HG02938 (cell line): ENCODE measurements at regions not wholly inside any gene's neighbourhood (a gene's known extent, or its start where the extent isn't known, plus 50 kb on each side); places are given as distances from the start of the nearest gene placed in this dataset.

Experiments used
- ATAC-seq: cut with Tn5 transposase; IDR thresholded peaks from one replicate; pipeline ENCODE4 v1.9.1; 2021; ENCODE audit warnings: mild to moderate bottlenecking, moderate library complexity; ENCODE audit not compliant: unreplicated experiment

- ATAC-seq = no peak
Observed at GRCh38 chr11:45446998-45447397, 160.9 kb upstream of the SYT13 start.

- no peak for ATAC-seq
Observed at GRCh38 chr11:45446434-45446833, 160.3 kb upstream of the SYT13 start.

DNA sequence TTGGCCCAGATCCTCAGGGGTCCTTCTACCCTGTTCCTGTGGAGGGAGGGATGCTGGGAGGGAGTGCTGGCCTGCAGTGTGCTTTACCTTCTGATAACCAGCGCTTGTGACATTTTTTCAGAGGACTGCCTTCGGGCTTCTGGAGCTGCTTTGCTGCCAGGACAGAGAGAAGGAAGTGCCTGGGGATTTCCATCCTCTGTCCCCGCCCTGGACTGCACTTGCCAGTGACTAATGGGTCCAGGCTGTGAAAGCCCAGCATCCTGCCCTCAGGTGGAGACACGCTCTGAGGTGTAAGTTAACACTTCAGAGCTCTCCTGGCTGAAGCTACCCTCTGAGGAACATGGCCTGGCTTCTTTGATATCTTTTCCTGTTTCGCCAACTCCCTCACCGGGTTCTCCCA lies 158.7 kb upstream of the SYT13 start:
- ATAC-seq = no peak

GRCh38 chr11:45440111-45440510 lies 154.0 kb upstream of the SYT13 start:
- no peak for ATAC-seq

- no peak for ATAC-seq
Observed at GRCh38 chr11:45436966-45437365, 150.8 kb upstream of the SYT13 start.

GRCh38 chr11:45436118-45436517 lies 150.0 kb upstream of the SYT13 start:
- ATAC-seq = no peak

DNA sequence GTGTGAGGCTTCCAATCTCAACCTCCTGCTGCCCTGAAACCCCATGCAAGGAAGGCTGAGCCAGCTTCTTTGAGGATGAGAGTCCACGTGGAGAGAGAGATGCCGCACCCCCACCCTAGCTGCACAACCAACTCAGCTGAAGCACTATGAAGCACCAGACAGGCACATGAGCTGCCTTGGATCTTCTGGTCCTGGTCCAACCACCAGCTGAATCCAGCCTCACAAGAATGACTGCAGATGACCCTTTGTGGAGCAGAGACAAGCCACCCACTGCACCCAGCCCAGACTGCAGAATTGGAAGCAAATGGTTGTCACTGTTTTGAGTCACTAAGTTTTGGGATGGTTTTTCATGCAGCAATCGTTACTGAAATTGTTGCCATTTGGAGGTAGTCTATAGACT lies 149.6 kb upstream of the SYT13 start:
- ATAC-seq = no peak

DNA sequence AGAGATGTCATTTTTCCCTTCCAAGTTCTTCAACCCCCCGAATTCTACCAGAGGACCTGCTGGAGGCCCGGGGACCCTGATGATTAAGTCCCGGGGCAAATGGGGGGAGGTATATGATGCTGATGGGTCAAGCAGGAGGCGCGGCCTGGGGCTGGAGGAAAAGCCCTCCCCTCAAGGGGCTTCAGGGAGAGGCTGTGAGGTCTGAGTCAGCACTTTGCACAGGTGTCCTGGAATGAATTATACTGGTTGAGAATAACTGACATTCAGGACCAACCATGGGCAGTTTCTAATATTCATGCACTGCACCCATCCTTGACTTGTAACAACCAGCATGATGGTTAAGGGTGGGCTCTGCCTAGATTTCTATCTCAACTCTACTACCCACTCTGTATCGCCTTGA lies 146.8 kb upstream of the SYT13 start:
- ATAC-seq = no peak

DNA sequence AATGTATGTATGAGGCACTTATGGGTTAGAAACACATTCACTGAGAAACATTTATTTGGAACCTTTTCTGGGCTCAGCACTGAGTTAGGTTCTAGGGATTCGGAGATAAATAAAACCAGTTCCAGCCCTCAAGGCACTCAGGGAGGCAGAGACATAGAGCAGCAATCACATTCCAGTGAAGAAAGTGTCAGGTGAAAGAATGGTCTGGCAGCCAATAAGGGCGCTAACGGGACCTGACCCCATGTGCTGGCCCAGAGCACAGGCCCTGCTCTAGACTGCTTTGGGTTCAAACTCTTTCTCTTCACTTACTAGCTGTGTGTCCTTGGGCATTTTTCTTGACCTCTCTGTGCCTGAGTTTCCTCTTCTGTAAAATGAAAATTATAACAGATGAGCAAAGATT lies 146.0 kb upstream of the SYT13 start:
- ATAC-seq = no peak

- no peak for ATAC-seq
Observed at GRCh38 chr11:45431046-45432018, 145.2 kb upstream of the SYT13 start.

GRCh38 chr11:45430361-45430760 lies 144.2 kb upstream of the SYT13 start:
- no peak for ATAC-seq

DNA sequence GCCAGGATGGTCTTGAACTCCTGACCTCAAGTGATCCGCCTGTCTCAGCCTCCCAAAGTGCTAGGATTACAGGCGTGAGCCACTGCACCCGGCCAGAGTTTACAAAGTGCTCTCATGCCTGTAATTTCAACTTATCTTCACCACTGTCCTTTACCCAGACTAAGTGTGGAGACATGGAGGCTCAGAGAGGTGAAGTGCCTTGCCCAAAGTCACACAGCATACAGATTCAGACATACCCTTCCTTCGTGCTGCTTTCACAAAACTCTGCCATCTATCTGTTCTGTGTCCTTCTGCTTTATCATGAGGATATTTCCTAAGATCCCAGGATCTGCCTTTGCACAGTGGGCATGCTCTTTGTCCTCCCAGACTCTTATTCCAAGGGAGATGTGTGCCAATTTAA lies 143.6 kb upstream of the SYT13 start:
- ATAC-seq = no peak

GRCh38 chr11:45428541-45429230 lies 142.5 kb upstream of the SYT13 start:
- ATAC-seq = no peak

- ATAC-seq = no peak
Observed at GRCh38 chr11:45428116-45428515, 142.0 kb upstream of the SYT13 start.

DNA sequence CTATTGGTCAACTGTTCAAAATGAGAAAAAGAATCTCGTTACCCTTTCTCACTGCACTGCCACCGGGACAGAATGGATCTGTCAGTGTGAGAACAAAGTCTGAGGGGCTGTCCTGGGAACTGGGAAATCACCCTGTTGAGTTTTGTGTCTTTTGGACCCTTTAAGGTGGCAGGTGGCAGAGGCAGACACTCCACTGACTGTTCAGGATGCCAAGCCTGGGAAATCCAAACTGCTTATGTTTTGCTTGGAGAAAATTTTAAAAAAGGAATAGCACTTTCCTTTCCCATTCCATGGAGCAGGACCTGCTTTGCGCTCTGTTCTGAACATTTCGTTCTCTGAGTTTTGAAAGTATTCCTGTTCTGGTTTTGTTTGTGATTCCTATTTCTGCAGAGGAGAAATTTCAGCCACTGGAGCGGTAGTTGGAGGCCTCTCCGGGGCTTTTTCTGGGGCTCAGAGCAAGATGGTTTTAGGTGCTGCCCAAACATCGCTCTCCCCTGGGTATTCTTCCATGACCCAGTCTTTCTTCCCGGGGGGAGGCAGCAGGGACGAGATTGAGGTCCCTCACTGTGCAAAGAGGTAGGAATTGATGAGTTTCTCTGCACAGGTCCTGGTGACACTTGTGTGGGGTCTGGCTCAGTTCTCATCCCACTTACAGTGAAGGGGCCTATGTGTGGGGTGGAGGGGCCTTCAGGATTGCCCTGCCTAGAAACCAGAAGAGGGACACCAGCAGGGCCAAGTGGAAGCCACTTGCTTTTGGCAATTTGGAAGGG lies 138.5 kb upstream of the SYT13 start:
- ATAC-seq = no peak

GRCh38 chr11:45423475-45424120 lies 137.5 kb upstream of the SYT13 start:
- no peak for ATAC-seq

DNA sequence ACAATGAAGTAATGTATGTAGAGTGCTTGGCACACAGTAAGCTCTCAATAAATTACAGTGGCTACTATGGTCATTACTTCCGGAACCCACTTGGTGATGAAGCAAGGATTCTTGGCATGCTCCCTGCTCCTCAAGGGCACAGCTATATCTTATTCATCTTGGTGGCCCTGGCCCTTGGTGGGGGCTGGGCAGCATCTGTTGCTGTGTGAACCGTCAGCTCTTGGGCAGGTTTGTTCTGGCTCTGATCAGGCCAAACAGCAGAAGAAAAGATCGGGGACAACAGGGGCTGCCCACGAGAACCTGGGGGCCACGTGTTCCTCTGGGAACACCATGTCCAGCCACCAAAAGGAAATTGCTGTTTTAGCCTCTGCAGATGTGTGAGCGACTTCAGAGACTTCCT lies 136.9 kb upstream of the SYT13 start:
- no peak for ATAC-seq

DNA sequence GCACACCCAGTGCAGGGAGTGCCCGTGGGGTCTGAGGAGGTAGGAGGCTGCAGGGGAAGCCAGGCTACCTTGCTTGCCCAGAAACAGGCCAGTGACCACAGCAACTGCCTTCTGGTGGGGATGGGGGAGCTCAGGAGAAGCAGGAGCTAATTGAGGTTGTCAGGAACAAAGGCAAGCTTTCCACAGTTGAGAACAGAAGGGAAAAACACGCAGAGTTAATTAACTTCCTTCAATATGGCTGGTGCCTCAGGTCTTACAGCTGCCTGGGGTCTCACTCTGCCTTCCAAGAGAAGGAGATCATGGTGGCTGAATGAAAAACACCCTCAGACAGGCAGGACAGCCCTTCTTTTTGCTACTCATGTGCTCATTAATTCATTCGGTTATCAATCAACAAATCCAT lies 127.9 kb upstream of the SYT13 start:
- no peak for ATAC-seq

- no peak for ATAC-seq
Observed at GRCh38 chr11:45413156-45413858, 127.2 kb upstream of the SYT13 start.

GRCh38 chr11:45412521-45412920 lies 126.4 kb upstream of the SYT13 start:
- ATAC-seq = no peak
